Neural cell (in vitro differentiated cells): ENCODE measurements at regions not wholly inside any gene's neighbourhood (a gene's known extent, or its start where the extent isn't known, plus 50 kb on each side); places are given as distances from the start of the nearest gene placed in this dataset.

Experiments
- H2AFZ ChIP-seq: fragments of 200-600, 300-800 bp; sonication (generic), shearing (Covaris generic); 2 replicates; pipeline ENCODE4 v1.6.0; 2014; ENCODE audit warnings: low read depth, mild to moderate bottlenecking, antibody characterized with exemption, low read length, moderate library complexity
- H3F3A ChIP-seq: fragments of 200-600 bp; shearing (Covaris generic); 2 replicates; pipeline ENCODE4 v1.6.1; 2016; ENCODE audit warnings: mild to moderate bottlenecking, moderate library complexity, mixed read lengths, antibody characterized with exemption, low read length; ENCODE audit not compliant: insufficient read depth, poor library complexity, severe bottlenecking
- H3K27ac ChIP-seq: fragments of 200-600, 300-800 bp; sonication (generic), shearing (Covaris generic); 2 replicates; pipeline ENCODE4 v1.5.1; 2014; ENCODE audit warnings: mild to moderate bottlenecking, low read length, moderate library complexity
- H3K27me3 ChIP-seq: fragments of 300-800, 200-600 bp; sonication (generic), shearing (Covaris generic); 2 replicates; pipeline ENCODE4 v1.6.0; 2014; ENCODE audit warnings: mild to moderate bottlenecking, low read depth, low read length, moderate library complexity; ENCODE audit not compliant: insufficient read depth
- H3K36me3 ChIP-seq: fragments of 300-800, 200-600 bp; sonication (generic), shearing (Covaris generic); 2 replicates; pipeline ENCODE4 v1.5.1; 2014; ENCODE audit warnings: mild to moderate bottlenecking, antibody characterized with exemption, low read length, moderate library complexity; ENCODE audit not compliant: insufficient read depth
- H3K4me2 ChIP-seq: fragments of 300-800, 200-600 bp; sonication (generic), shearing (Covaris generic); 2 replicates; pipeline ENCODE4 v1.6.0; 2014; ENCODE audit warnings: mild to moderate bottlenecking, low read length
- H3K4me3 ChIP-seq: fragments of 300-800, 200-600 bp; sonication (generic), shearing (Covaris generic); 2 replicates; pipeline ENCODE4 v1.5.1; 2014; ENCODE audit warnings: mild to moderate bottlenecking, low read length, moderate library complexity
- H3K79me2 ChIP-seq: fragments of 200-600 bp; shearing (Covaris generic); replicated peaks from 2 replicates; pipeline ENCODE4 v1.6.0; 2014; ENCODE audit warnings: mild to moderate bottlenecking, low read length, moderate library complexity; ENCODE audit not compliant: insufficient read depth
- H3K9ac ChIP-seq: fragments of 300-800, 200-600 bp; sonication (generic), shearing (Covaris generic); 2 replicates; pipeline ENCODE4 v1.6.1; 2016; ENCODE audit warnings: mild to moderate bottlenecking, low read length, mixed read lengths
- H3K9me2 ChIP-seq: fragments of 200-600 bp; shearing (Covaris generic); 2 replicates; pipeline ENCODE4 v1.6.1; 2016; ENCODE audit warnings: mild to moderate bottlenecking, low read length, mixed read lengths; ENCODE audit not compliant: insufficient read depth
- H3K9me3 ChIP-seq: fragments of 200-600, 300-800 bp; sonication (generic), shearing (Covaris generic); 2 replicates; pipeline ENCODE4 v1.6.1; 2016; ENCODE audit warnings: mild to moderate bottlenecking, mixed run types, low read length, moderate library complexity, mixed read lengths
- H4K20me1 ChIP-seq: fragments of 200-600 bp; shearing (Covaris generic); 2 replicates; pipeline ENCODE4 v1.6.1; 2016; ENCODE audit warnings: mild to moderate bottlenecking, mixed run types; ENCODE audit not compliant: insufficient read depth
- EP300 ChIP-seq: fragments of 450-650 bp; conservative IDR thresholded peaks from 2 replicates; pipeline ENCODE4 v1.6.1; 2014; ENCODE audit warnings: antibody characterized with exemption, mild to moderate bottlenecking, moderate library complexity; ENCODE audit not compliant: poor library complexity, severe bottlenecking
- EZH2 ChIP-seq: fragments of 200-600, 300-800 bp; shearing (Covaris generic), sonication (generic); IDR thresholded peaks from 2 replicates; pipeline ENCODE4 v1.6.1; 2014; ENCODE audit warnings: antibody characterized with exemption, low read length, borderline replicate concordance, mild to moderate bottlenecking; ENCODE audit not compliant: insufficient read depth, poor library complexity, severe bottlenecking
- MXI1 ChIP-seq: fragments of 450-650 bp; conservative IDR thresholded peaks from 2 replicates; pipeline ENCODE4 v1.6.1; 2014; ENCODE audit warnings: antibody characterized with exemption, mild to moderate bottlenecking; ENCODE audit not compliant: poor library complexity, severe bottlenecking
- POLR2AphosphoS5 ChIP-seq: IDR thresholded peaks from 2 replicates; pipeline ENCODE4 v1.6.1; 2012
- RAD21 ChIP-seq: fragments of 450-650 bp; conservative IDR thresholded peaks from 2 replicates; pipeline ENCODE4 v1.6.1; 2014; ENCODE audit warnings: antibody characterized with exemption, mild to moderate bottlenecking, moderate library complexity
- REST ChIP-seq: IDR thresholded peaks from 2 replicates; pipeline ENCODE4 v1.6.1; 2012; ENCODE audit warnings: borderline replicate concordance
- SMC3 ChIP-seq: fragments of 450-650 bp; conservative IDR thresholded peaks from 2 replicates; pipeline ENCODE4 v1.6.1; 2014; ENCODE audit warnings: antibody characterized with exemption, mild to moderate bottlenecking, moderate library complexity; ENCODE audit not compliant: poor library complexity
- TAF1 ChIP-seq: IDR thresholded peaks from 2 replicates; pipeline ENCODE4 v1.6.1; 2012; ENCODE audit warnings: low read depth
- TF ChIP-seq, protein P1 (sequence below): fragments of 450-650 bp; IDR thresholded peaks from 2 replicates; pipeline ENCODE4 v1.5.1; 2014; ENCODE audit warnings: antibody characterized with exemption, mild to moderate bottlenecking, moderate library complexity; ENCODE audit not compliant: poor library complexity, severe bottlenecking

GRCh38 chr2:4424153-4424552 lies 720.8 kb downstream of the DCDC2C start:
- Histone ChIP-seq H4K20me1 (no peaks in the 10 kb centered on the region), H3K9me2 (no peaks in the 10 kb centered on the region), H3K4me2 (no peak overlapping the region), H3K4me3 (no peak overlapping the region), H3K9me3 (no peaks in the 10 kb centered on the region), H3K27ac (no peak overlapping the region), H3K79me2 (no peaks in the 10 kb centered on the region), H3K9ac (no peak overlapping the region), H3K36me3 (no peaks in the 10 kb centered on the region), H2AFZ (no peak overlapping the region), H3F3A (no peaks in the 10 kb centered on the region), H3K27me3 (no peaks in the 10 kb centered on the region)
- no peak for TF ChIP-seq SMC3
- TF ChIP-seq, protein P1, sequence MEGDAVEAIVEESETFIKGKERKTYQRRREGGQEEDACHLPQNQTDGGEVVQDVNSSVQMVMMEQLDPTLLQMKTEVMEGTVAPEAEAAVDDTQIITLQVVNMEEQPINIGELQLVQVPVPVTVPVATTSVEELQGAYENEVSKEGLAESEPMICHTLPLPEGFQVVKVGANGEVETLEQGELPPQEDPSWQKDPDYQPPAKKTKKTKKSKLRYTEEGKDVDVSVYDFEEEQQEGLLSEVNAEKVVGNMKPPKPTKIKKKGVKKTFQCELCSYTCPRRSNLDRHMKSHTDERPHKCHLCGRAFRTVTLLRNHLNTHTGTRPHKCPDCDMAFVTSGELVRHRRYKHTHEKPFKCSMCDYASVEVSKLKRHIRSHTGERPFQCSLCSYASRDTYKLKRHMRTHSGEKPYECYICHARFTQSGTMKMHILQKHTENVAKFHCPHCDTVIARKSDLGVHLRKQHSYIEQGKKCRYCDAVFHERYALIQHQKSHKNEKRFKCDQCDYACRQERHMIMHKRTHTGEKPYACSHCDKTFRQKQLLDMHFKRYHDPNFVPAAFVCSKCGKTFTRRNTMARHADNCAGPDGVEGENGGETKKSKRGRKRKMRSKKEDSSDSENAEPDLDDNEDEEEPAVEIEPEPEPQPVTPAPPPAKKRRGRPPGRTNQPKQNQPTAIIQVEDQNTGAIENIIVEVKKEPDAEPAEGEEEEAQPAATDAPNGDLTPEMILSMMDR = no peak

DNA sequence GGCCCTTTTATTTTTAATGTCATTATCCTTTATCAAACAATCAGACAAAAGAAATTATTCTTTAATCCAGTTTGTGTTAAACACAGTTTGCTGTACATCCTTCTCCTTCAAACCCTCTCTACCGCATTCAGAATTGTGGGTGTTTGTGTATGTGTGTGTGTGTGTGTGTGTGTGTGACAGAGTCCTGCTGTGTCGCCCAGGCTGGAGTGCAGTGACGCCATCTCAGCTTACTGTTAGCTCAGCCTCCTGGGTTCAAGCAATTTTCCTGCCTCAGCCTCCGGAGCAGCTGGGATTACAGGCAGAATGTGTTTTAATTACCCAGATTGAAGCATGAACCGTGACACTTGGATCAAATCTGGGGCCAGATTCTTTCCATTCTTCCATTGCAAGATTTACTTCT lies 723.7 kb downstream of the DCDC2C start:
- no peaks in the 10 kb centered on the region for H3K9me2 ChIP-seq
- no peaks in the 10 kb centered on the region for H4K20me1 ChIP-seq
- TF ChIP-seq, protein P1 = no peak
- no peak for TF ChIP-seq MXI1
- no peak for TF ChIP-seq EP300
- no peak for TF ChIP-seq REST
- no peak for TF ChIP-seq EZH2
- no peaks in the 10 kb centered on the region for H3F3A ChIP-seq
- no peak overlapping the region for H2AFZ ChIP-seq
- no peaks in the 10 kb centered on the region for H3K27me3 ChIP-seq
- no peak overlapping the region for H3K27ac ChIP-seq
- no peaks in the 10 kb centered on the region for H3K79me2 ChIP-seq
- no peak overlapping the region for H3K9ac ChIP-seq
- no peak overlapping the region for H3K4me3 ChIP-seq
- no peaks in the 10 kb centered on the region for H3K9me3 ChIP-seq
- no peak overlapping the region for H3K4me2 ChIP-seq
- no peaks in the 10 kb centered on the region for H3K36me3 ChIP-seq

DNA sequence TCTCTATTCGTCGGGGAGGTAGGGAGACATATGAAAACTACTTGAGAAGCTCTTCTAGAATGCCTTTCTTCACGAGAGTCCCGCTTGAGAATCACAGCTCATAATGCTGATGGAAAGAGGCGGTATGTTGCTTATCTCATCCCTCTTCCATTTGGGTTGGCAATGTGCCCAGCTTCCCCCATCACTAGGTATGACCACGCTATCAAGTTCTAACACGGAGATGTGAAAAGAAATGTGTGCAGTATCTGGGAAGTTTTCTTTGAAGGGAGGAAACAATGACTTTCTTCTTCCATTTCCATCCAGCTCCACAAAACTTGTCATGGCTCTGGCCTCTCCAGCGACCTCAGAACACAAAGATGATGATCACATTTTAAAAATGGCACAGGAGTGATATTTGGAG lies 742.4 kb downstream of the DCDC2C start:
- no peaks in the 10 kb centered on the region for H3K36me3 ChIP-seq
- no peak overlapping the region for H3K9ac ChIP-seq
- H3K4me3 ChIP-seq = no peak overlapping the region
- H3K4me2 ChIP-seq = no peak overlapping the region
- no peaks in the 10 kb centered on the region for H4K20me1 ChIP-seq
- no peaks in the 10 kb centered on the region for H3K9me2 ChIP-seq
- H3K27ac ChIP-seq = no peak overlapping the region
- H2AFZ ChIP-seq = no peak overlapping the region
- no peaks in the 10 kb centered on the region for H3K79me2 ChIP-seq
- no peaks in the 10 kb centered on the region for H3F3A ChIP-seq
- no peaks in the 10 kb centered on the region for H3K27me3 ChIP-seq
- H3K9me3 ChIP-seq = no peaks in the 10 kb centered on the region
- no peak for TF ChIP-seq SMC3
- TF ChIP-seq, protein P1 = no peak
- no peak for TF ChIP-seq POLR2AphosphoS5
- TF ChIP-seq REST = no peak
- no peak for TF ChIP-seq RAD21
- TF ChIP-seq MXI1 = no peak
- TF ChIP-seq EZH2 = no peak
- TF ChIP-seq TAF1 = no peak
